Neural cell (in vitro differentiated cells): ENCODE measurements at regions not wholly inside any gene's neighbourhood (a gene's known extent, or its start where the extent isn't known, plus 50 kb on each side); places are given as distances from the start of the nearest gene placed in this dataset.

Source experiments
- EP300 ChIP-seq: fragments of 450-650 bp; conservative IDR thresholded peaks from 2 replicates; pipeline ENCODE4 v1.6.1; 2014; ENCODE audit warnings: antibody characterized with exemption, mild to moderate bottlenecking, moderate library complexity; ENCODE audit not compliant: poor library complexity, severe bottlenecking
- EZH2 ChIP-seq: fragments of 200-600, 300-800 bp; shearing (Covaris generic), sonication (generic); IDR thresholded peaks from 2 replicates; pipeline ENCODE4 v1.6.1; 2014; ENCODE audit warnings: antibody characterized with exemption, low read length, borderline replicate concordance, mild to moderate bottlenecking; ENCODE audit not compliant: insufficient read depth, poor library complexity, severe bottlenecking
- MXI1 ChIP-seq: fragments of 450-650 bp; conservative IDR thresholded peaks from 2 replicates; pipeline ENCODE4 v1.6.1; 2014; ENCODE audit warnings: antibody characterized with exemption, mild to moderate bottlenecking; ENCODE audit not compliant: poor library complexity, severe bottlenecking
- POLR2AphosphoS5 ChIP-seq: IDR thresholded peaks from 2 replicates; pipeline ENCODE4 v1.6.1; 2012
- RAD21 ChIP-seq: fragments of 450-650 bp; conservative IDR thresholded peaks from 2 replicates; pipeline ENCODE4 v1.6.1; 2014; ENCODE audit warnings: antibody characterized with exemption, mild to moderate bottlenecking, moderate library complexity
- SMC3 ChIP-seq: fragments of 450-650 bp; conservative IDR thresholded peaks from 2 replicates; pipeline ENCODE4 v1.6.1; 2014; ENCODE audit warnings: antibody characterized with exemption, mild to moderate bottlenecking, moderate library complexity; ENCODE audit not compliant: poor library complexity
- TAF1 ChIP-seq: IDR thresholded peaks from 2 replicates; pipeline ENCODE4 v1.6.1; 2012; ENCODE audit warnings: low read depth
- TF ChIP-seq, protein P1 (sequence below): fragments of 450-650 bp; IDR thresholded peaks from 2 replicates; pipeline ENCODE4 v1.5.1; 2014; ENCODE audit warnings: antibody characterized with exemption, mild to moderate bottlenecking, moderate library complexity; ENCODE audit not compliant: poor library complexity, severe bottlenecking
- TF ChIP-seq, protein P2 (sequence below): IDR thresholded peaks from 2 replicates; pipeline ENCODE4 v1.6.1; 2012; ENCODE audit warnings: borderline replicate concordance

DNA sequence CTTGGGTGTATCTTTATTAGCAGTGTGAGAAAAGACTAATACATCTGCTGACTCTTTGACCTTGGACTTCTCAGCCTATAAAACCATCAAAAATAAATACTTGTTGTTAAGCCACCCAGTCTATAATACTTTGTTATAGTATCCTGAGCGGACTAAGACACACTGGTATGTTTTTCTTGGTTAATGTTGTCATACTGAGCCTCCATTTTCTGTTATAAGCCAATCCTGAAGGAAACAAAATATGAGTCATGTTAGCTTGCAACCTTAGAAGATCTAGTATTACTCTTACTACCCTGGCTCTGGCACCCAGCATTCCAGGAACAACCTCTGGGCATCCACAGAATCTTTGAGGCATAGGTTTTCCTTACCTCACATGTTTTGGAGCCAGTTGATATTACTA lies 307.2 kb downstream of the FRK start:
- TF ChIP-seq EP300 = no peak
- TF ChIP-seq, protein P1, sequence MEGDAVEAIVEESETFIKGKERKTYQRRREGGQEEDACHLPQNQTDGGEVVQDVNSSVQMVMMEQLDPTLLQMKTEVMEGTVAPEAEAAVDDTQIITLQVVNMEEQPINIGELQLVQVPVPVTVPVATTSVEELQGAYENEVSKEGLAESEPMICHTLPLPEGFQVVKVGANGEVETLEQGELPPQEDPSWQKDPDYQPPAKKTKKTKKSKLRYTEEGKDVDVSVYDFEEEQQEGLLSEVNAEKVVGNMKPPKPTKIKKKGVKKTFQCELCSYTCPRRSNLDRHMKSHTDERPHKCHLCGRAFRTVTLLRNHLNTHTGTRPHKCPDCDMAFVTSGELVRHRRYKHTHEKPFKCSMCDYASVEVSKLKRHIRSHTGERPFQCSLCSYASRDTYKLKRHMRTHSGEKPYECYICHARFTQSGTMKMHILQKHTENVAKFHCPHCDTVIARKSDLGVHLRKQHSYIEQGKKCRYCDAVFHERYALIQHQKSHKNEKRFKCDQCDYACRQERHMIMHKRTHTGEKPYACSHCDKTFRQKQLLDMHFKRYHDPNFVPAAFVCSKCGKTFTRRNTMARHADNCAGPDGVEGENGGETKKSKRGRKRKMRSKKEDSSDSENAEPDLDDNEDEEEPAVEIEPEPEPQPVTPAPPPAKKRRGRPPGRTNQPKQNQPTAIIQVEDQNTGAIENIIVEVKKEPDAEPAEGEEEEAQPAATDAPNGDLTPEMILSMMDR = no peak
- no peak for TF ChIP-seq MXI1
- TF ChIP-seq RAD21 = no peak
- no peak for TF ChIP-seq TAF1
- TF ChIP-seq, protein P2, sequence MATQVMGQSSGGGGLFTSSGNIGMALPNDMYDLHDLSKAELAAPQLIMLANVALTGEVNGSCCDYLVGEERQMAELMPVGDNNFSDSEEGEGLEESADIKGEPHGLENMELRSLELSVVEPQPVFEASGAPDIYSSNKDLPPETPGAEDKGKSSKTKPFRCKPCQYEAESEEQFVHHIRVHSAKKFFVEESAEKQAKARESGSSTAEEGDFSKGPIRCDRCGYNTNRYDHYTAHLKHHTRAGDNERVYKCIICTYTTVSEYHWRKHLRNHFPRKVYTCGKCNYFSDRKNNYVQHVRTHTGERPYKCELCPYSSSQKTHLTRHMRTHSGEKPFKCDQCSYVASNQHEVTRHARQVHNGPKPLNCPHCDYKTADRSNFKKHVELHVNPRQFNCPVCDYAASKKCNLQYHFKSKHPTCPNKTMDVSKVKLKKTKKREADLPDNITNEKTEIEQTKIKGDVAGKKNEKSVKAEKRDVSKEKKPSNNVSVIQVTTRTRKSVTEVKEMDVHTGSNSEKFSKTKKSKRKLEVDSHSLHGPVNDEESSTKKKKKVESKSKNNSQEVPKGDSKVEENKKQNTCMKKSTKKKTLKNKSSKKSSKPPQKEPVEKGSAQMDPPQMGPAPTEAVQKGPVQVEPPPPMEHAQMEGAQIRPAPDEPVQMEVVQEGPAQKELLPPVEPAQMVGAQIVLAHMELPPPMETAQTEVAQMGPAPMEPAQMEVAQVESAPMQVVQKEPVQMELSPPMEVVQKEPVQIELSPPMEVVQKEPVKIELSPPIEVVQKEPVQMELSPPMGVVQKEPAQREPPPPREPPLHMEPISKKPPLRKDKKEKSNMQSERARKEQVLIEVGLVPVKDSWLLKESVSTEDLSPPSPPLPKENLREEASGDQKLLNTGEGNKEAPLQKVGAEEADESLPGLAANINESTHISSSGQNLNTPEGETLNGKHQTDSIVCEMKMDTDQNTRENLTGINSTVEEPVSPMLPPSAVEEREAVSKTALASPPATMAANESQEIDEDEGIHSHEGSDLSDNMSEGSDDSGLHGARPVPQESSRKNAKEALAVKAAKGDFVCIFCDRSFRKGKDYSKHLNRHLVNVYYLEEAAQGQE = no peak
- TF ChIP-seq POLR2AphosphoS5 = no peak
- TF ChIP-seq EZH2 = no peak
- no peak for TF ChIP-seq SMC3
